ENCODE measurements at regions not wholly inside any gene's neighbourhood (a gene's known extent, or its start where the extent isn't known, plus 50 kb on each side); places are given as distances from the start of the nearest gene placed in this dataset.

GRCh38 chr2:82411071-82411470 is 2048.0 kb downstream of the SUCLG1 start:
- no peaks in the 10 kb centered on the region for H3K36me3 ChIP-seq (ENCODE audit: control insufficient read depth, insufficient read depth, low read length)
- H3K9me3 ChIP-seq (ENCODE audit: control insufficient read depth, insufficient read depth, low read depth, low read length): no peaks in the 10 kb centered on the region; the same call in 1 of the 2 replicates
- H3K27ac ChIP-seq (ENCODE audit: low read length): no peak overlapping the region
- CTCF ChIA-PET: no interaction called here
- no peaks in the 10 kb centered on the region; the same call in 1 of the 2 replicates for H3K4me1 ChIP-seq (ENCODE audit: control insufficient read depth, insufficient read depth, low read length)
- no TSS peak for BruUV-seq (replicated peaks)
- intact Hi-C loops (cut with micrococcal nuclease; ENCODE audit: unreplicated experiment) (no loop called here), in situ Hi-C loops (cut with HindIII; ENCODE audit: low pct_unique_long_range_greater_than_20kb, low sequenced_read_pairs) (no loop called here)
- ATAC-seq (no peak), DNase-seq (ENCODE audit: low read depth, low spot score) (no peak)
- POLR2A ChIA-PET: no interaction called here
- no peaks in the 10 kb centered on the region for H3K27me3 ChIP-seq (ENCODE audit: control insufficient read depth, insufficient read depth, low read length)
- TF ChIP-seq POLR2AphosphoS5 (IDR thresholded peaks at IDR 0.05; ENCODE audit: low read depth, low read length) (no peak), CTCF (IDR thresholded peaks at IDR 0.05) (no peak)
- H3K4me3 ChIP-seq (ENCODE audit: low read depth in 2 of 2, low read length in 2 of 2): no peak overlapping the region

GRCh38 chr2:82395531-82395930 is 2063.5 kb downstream of the SUCLG1 start:
- no peak for ATAC-seq
- H3K9me3 ChIP-seq (ENCODE audit: control insufficient read depth, insufficient read depth, low read depth, low read length): no peaks in the 10 kb centered on the region
- no peak for DNase-seq (ENCODE audit: low read depth, low spot score)
- H3K4me1 ChIP-seq (ENCODE audit: control insufficient read depth, insufficient read depth, low read length): no peaks in the 10 kb centered on the region
- no peak overlapping the region for H3K27ac ChIP-seq (ENCODE audit: low read length)
- intact Hi-C loops (cut with micrococcal nuclease; ENCODE audit: unreplicated experiment) (no loop called here), in situ Hi-C loops (cut with HindIII; ENCODE audit: low pct_unique_long_range_greater_than_20kb, low sequenced_read_pairs) (no loop called here)
- TF ChIP-seq POLR2AphosphoS5 (IDR thresholded peaks at IDR 0.05; ENCODE audit: low read depth, low read length) (no peak), CTCF (IDR thresholded peaks at IDR 0.05) (no peak), TCF7L2 (IDR thresholded peaks at IDR 0.05; ENCODE audit: low read depth, low read length) (no peak), REST (IDR thresholded peaks at IDR 0.05; ENCODE audit: insufficient read depth in 1 of 2, low read depth in 2 of 2, low read length in 1 of 2) (no peak), SIN3A (IDR thresholded peaks at IDR 0.05; ENCODE audit: borderline replicate concordance, insufficient read depth, low read depth, low read length) (no peak)
- no peaks in the 10 kb centered on the region for H3K27me3 ChIP-seq (ENCODE audit: control insufficient read depth, insufficient read depth, low read length)
- H3K4me3 ChIP-seq (ENCODE audit: low read depth in 2 of 2, low read length in 2 of 2): no peak overlapping the region
- POLR2A ChIA-PET: no interaction called here
- no peaks in the 10 kb centered on the region for H3K36me3 ChIP-seq (ENCODE audit: control insufficient read depth, insufficient read depth, low read length)
- CTCF ChIA-PET: no interaction called here
- no TSS peak for BruUV-seq (replicated peaks)

GRCh38 chr2:82391386-82391785 is 2067.7 kb downstream of the SUCLG1 start:
- ChIA-PET CTCF (no interaction called here), POLR2A (no interaction called here)
- intact Hi-C loops (cut with micrococcal nuclease; ENCODE audit: unreplicated experiment): no loop called here
- in situ Hi-C loops (cut with HindIII; ENCODE audit: low pct_unique_long_range_greater_than_20kb, low sequenced_read_pairs): no loop called here
- Histone ChIP-seq H3K4me3 (ENCODE audit: low read depth in 2 of 2, low read length in 2 of 2) (no peak overlapping the region), H3K4me1 (ENCODE audit: control insufficient read depth, insufficient read depth, low read length) (no peaks in the 10 kb centered on the region), H3K27me3 (ENCODE audit: control insufficient read depth, insufficient read depth, low read length) (no peaks in the 10 kb centered on the region), H3K27ac (ENCODE audit: low read length) (no peak overlapping the region), H3K36me3 (ENCODE audit: control insufficient read depth, insufficient read depth, low read length) (no peaks in the 10 kb centered on the region), H3K9me3 (ENCODE audit: control insufficient read depth, insufficient read depth, low read depth, low read length) (no peaks in the 10 kb centered on the region)
- DNase-seq (ENCODE audit: low read depth, low spot score) (no peak), ATAC-seq (no peak)
- no TSS peak for BruUV-seq (replicated peaks)
- TF ChIP-seq CTCF (IDR thresholded peaks at IDR 0.05): no peak
- no peak for TF ChIP-seq SIN3A (IDR thresholded peaks at IDR 0.05; ENCODE audit: borderline replicate concordance, insufficient read depth, low read depth, low read length)
- no peak for TF ChIP-seq REST (IDR thresholded peaks at IDR 0.05; ENCODE audit: insufficient read depth in 1 of 2, low read depth in 2 of 2, low read length in 1 of 2)
- TF ChIP-seq TCF7L2 (IDR thresholded peaks at IDR 0.05; ENCODE audit: low read depth, low read length): no peak
- TF ChIP-seq POLR2AphosphoS5 (IDR thresholded peaks at IDR 0.05; ENCODE audit: low read depth, low read length): no peak

Data from Panc1 (cell line).